Progenitor cell of endocrine pancreas (in vitro differentiated cells): ENCODE measurements at regions not wholly inside any gene's neighbourhood (a gene's known extent, or its start where the extent isn't known, plus 50 kb on each side); places are given as distances from the start of the nearest gene placed in this dataset.

ENCODE experiments used
- DNase-seq: peaks from one replicate; pipeline ENCODE4 v3.0.0; 2021; ENCODE audit warnings: low spot score; ENCODE audit not compliant: unreplicated experiment
- H3K27ac Mint-ChIP-seq: 2 replicates; pipeline ENCODE4 v1.8.0; 2021; ENCODE audit warnings: mild to moderate bottlenecking, moderate library complexity, mixed read lengths
- H3K27me3 Mint-ChIP-seq: 2 replicates; pipeline ENCODE4 v1.8.0; 2021; ENCODE audit warnings: mixed read lengths
- H3K36me3 Mint-ChIP-seq: 2 replicates; pipeline ENCODE4 v1.8.0; 2022; ENCODE audit warnings: mixed read lengths; ENCODE audit not compliant: insufficient read depth
- H3K4me1 Mint-ChIP-seq: 2 replicates; pipeline ENCODE4 v1.8.0; 2021; ENCODE audit warnings: low read depth, mixed read lengths
- H3K4me3 Mint-ChIP-seq: 2 replicates; pipeline ENCODE4 v1.8.0; 2021; ENCODE audit warnings: low read depth, mild to moderate bottlenecking, moderate library complexity, mixed read lengths
- H3K9me3 Mint-ChIP-seq: 2 replicates; pipeline ENCODE4 v1.8.0; 2021; ENCODE audit warnings: low read depth, mixed read lengths
- CTCF ChIP-seq: fragments of 200-600 bp; sonication (generic); IDR thresholded peaks from one replicate; pipeline ENCODE4 v1.5.0; 2021; ENCODE audit warnings: antibody characterized with exemption, mild to moderate bottlenecking; ENCODE audit not compliant: unreplicated experiment

DNA sequence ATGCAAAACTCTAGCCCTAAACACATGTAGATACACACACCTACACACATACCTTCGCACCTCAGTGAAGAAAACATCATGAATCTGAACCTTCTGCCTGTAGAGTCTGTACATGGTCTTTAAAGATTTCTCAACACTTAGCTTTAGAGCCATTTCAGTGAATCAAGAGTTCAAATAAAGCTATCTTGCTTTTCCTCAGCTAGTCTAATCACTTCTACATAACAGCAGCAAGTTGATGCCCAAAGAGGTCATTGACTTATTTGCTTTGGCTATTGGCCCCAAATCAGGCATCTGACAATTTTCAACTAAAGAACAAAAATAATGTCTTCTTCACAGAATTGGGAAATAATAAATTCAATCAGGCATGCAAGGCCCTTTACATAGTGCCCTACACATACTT is 127.9 kb upstream of the SGCD start:
- Mint-ChIP-seq H3K27ac (no peak overlapping the region), H3K4me3 (no peak overlapping the region), H3K36me3 (no peaks in the 10 kb centered on the region), H3K27me3 (no peaks in the 10 kb centered on the region), H3K9me3 (no peaks in the 10 kb centered on the region), H3K4me1 (peaks cover 8% of the 10 kb centered on the region)
- no peak for TF ChIP-seq CTCF
- DNase-seq = no peak

DNA sequence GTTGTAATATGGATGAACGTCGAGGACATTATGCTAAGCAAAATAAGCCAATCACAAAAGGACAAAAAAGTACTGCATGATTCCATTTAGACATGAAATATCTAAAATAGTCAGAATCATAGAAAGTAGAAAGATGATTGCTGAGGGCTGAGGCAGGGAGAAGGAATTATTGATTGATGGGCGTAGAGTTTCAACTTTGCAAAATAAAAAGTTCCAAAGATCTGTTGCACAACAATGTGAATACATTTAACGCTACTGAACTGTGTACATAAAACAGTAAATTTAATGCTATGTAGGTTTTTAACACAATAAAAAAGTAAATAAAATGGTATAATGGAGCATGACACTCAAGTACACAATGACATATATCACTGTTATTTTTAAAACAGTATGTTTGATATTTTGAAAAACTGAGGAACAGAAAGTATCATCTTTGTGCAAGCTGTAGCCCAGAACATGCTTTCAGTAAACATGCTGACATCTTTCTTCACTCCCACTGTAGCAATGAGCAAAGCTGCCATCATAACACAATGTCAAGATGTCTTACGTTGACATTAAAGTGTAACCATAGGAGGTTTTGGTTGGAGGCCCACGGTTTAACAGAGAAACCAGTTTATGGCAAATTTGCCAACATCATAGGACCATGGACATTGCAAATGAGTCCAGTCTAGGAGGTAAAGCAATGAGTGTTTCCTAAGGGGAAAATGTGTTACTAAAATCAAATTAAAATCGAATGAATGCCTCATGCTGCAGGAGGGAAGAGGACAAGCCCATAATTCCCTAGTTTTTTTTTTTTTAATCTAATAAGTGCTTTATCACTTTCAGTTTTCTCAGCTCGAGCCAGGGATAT is 125.8 kb upstream of the SGCD start:
- peaks cover 8% of the 10 kb centered on the region for H3K4me1 Mint-ChIP-seq

GRCh38 chr5:156201788-156202403 is 125.1 kb upstream of the SGCD start:
- Mint-ChIP-seq H3K27me3 (no peaks in the 10 kb centered on the region), H3K4me3 (no peak overlapping the region), H3K4me1 (peaks cover 8% of the 10 kb centered on the region), H3K9me3 (no peaks in the 10 kb centered on the region), H3K36me3 (no peaks in the 10 kb centered on the region), H3K27ac (no peak overlapping the region)
- DNase-seq = no peak
- no peak for TF ChIP-seq CTCF

More for the DNA sequence above, 125.8 kb upstream of the SGCD start:
- Mint-ChIP-seq H3K9me3 (no peaks in the 10 kb centered on the region), H3K27ac (no peak overlapping the region), H3K27me3 (no peaks in the 10 kb centered on the region), H3K4me3 (no peak overlapping the region), H3K36me3 (no peaks in the 10 kb centered on the region)
- no peak for TF ChIP-seq CTCF
- DNase-seq = no peak

DNA sequence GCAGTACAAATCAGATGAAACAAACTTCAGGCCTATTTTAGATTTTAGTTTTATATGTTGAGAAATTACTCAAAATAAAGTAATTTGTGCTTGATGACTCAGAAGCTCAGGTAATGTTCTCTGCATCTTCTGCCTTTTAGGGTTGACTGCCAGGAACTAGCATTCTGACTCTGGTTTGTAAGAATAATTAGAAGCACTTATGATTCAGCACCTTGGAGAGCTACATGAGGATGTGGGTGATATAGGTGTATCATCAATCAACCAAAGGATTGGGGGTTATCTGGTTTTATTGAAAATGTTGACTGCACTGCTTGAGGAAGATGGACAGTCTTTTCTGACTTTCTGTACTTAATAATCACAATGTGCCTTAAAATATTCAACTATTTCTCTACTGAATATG is 118.7 kb upstream of the SGCD start:
- H3K27me3 Mint-ChIP-seq = no peaks in the 10 kb centered on the region
- no peaks in the 10 kb centered on the region for H3K9me3 Mint-ChIP-seq
- TF ChIP-seq CTCF = no peak
- no peak overlapping the region for H3K4me3 Mint-ChIP-seq
- no peaks in the 10 kb centered on the region for H3K36me3 Mint-ChIP-seq
- H3K27ac Mint-ChIP-seq = no peak overlapping the region
- H3K4me1 Mint-ChIP-seq = no peaks in the 10 kb centered on the region
- DNase-seq = no peak

- H3K27ac Mint-ChIP-seq = no peak overlapping the region
- no peaks in the 10 kb centered on the region for H3K4me1 Mint-ChIP-seq
- H3K27me3 Mint-ChIP-seq = no peaks in the 10 kb centered on the region
- no peak for TF ChIP-seq CTCF
- no peak for DNase-seq
- H3K4me3 Mint-ChIP-seq = no peak overlapping the region
- no peaks in the 10 kb centered on the region for H3K36me3 Mint-ChIP-seq
- peaks cover 9% of the 10 kb centered on the region for H3K9me3 Mint-ChIP-seq
Measured at GRCh38 chr5:156218367-156219158, 108.4 kb upstream of the SGCD start.
